Naive thymus-derived CD8-positive, alpha-beta T cell (primary cell): ENCODE measurements at regions not wholly inside any gene's neighbourhood (a gene's known extent, or its start where the extent isn't known, plus 50 kb on each side); places are given as distances from the start of the nearest gene placed in this dataset.

Experiments
- ATAC-seq, 2 donors: fragments of 150-1000 bp; cut with Tn5 transposase in 1 of 2; sonication (Bioruptor Pico), chemical (Tn5 transposase) in 1 of 2; 1 replicate in 1 of 2; 2 replicates in 1 of 2; pipeline ENCODE4 v1.10.0; 2021; ENCODE audit warnings: mild to moderate bottlenecking in 2 of 2, moderate library complexity in 2 of 2
- POLR2A ChIA-PET: fragments of 350-600 bp; sonication (Branson Sonifier 250); formaldehyde crosslinking; loops from one replicate; lab custom pipeline; 2021; ENCODE audit warnings: antibody characterized with exemption; lab: Charles Lee
- DNase-seq, 10 donors: peaks; one replicate each; pipeline versions ENCODE4 v3.0.0 to v3.0.0-alpha.2; 2020 to 2022
- H3K27ac Mint-ChIP-seq, 10 donors: one replicate each; pipeline ENCODE4 v1.8.0; 2020 to 2022; ENCODE audit warnings: mild to moderate bottlenecking in 10 of 10, mixed read lengths in 10 of 10, moderate library complexity in 4 of 10, inconsistent platforms in 1 of 10
- H3K27me3 Mint-ChIP-seq, 5 donors: one replicate each; pipeline ENCODE4 v1.8.0; 2021 to 2022; ENCODE audit warnings: mixed read lengths in 5 of 5
- H3K36me3 Mint-ChIP-seq, 3 donors: one replicate each; pipeline ENCODE4 v1.8.0; 2020 to 2022; ENCODE audit warnings: mixed read lengths in 3 of 3, mild to moderate bottlenecking in 2 of 3, inconsistent platforms in 1 of 3
- H3K4me1 Mint-ChIP-seq, 4 donors: one replicate each; pipeline ENCODE4 v1.8.0; 2021 to 2022; ENCODE audit warnings: mixed read lengths in 4 of 4
- H3K4me3 Mint-ChIP-seq, 10 donors: one replicate each; pipeline ENCODE4 v1.8.0; 2020 to 2022; ENCODE audit warnings: mild to moderate bottlenecking in 10 of 10, mixed read lengths in 10 of 10, moderate library complexity in 6 of 10, inconsistent platforms in 1 of 10
- H3K9me3 Mint-ChIP-seq, 9 donors: one replicate each; pipeline ENCODE4 v1.8.0; 2020 to 2022; ENCODE audit warnings: mixed read lengths in 9 of 9, mild to moderate bottlenecking in 3 of 9, inconsistent platforms in 1 of 9, moderate library complexity in 1 of 9

GRCh38 chr7:80370587-80370986 is 141.3 kb downstream of the GNAT3 start:
- no peak for DNase-seq
- H3K36me3 Mint-ChIP-seq: no peaks in the 10 kb centered on the region
- no peak overlapping the region for H3K4me3 Mint-ChIP-seq
- POLR2A ChIA-PET: no interaction called here
- no peaks in the 10 kb centered on the region for H3K4me1 Mint-ChIP-seq
- H3K9me3 Mint-ChIP-seq: peaks cover 0 to 14% (median 2%) of the 10 kb centered on the region in 9 donors
- no peak overlapping the region for H3K27ac Mint-ChIP-seq
- ATAC-seq: no peak
- H3K27me3 Mint-ChIP-seq: no peaks in the 10 kb centered on the region

- Mint-ChIP-seq H3K9me3 (peaks cover 0 to 19% (median 4%) of the 10 kb centered on the region in 9 donors), H3K36me3 (peaks cover 0 to 4% (median 0%) of the 10 kb centered on the region in 3 donors), H3K4me1 (no peaks in the 10 kb centered on the region), H3K27me3 (no peaks in the 10 kb centered on the region), H3K4me3 (no peak overlapping the region), H3K27ac (no peak overlapping the region)
- POLR2A ChIA-PET: no interaction called here
- ATAC-seq: no peak
- no peak for DNase-seq
Measured at GRCh38 chr7:80369321-80369720, 142.5 kb downstream of the GNAT3 start.

DNA sequence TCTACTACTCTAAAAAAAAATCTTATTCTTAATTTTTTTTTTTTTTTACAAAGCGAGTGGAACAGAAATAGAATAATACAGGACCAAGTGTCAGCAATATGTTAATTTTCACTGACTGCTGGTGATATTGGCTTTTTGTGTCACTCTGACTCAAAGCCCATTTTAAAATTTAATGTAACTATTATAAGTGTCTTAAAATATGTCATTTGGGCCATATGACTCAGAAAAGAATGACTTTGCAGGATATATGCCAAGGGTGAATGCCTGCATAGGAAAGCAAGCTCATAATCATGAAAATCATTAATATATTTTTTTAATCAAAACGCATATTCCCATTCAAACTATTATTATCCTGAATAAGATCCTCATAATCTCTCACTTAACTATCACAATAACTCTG is 149.2 kb downstream of the GNAT3 start:
- no peaks in the 10 kb centered on the region for H3K27me3 Mint-ChIP-seq
- POLR2A ChIA-PET: no interaction called here
- H3K4me1 Mint-ChIP-seq: no peaks in the 10 kb centered on the region
- peaks cover 0 to 19% (median 4%) of the 10 kb centered on the region in 9 donors for H3K9me3 Mint-ChIP-seq
- H3K4me3 Mint-ChIP-seq: no peak overlapping the region
- H3K27ac Mint-ChIP-seq: no peak overlapping the region
- no peak for ATAC-seq
- peaks cover 0 to 4% (median 0%) of the 10 kb centered on the region in 3 donors for H3K36me3 Mint-ChIP-seq
- DNase-seq: no peak

DNA sequence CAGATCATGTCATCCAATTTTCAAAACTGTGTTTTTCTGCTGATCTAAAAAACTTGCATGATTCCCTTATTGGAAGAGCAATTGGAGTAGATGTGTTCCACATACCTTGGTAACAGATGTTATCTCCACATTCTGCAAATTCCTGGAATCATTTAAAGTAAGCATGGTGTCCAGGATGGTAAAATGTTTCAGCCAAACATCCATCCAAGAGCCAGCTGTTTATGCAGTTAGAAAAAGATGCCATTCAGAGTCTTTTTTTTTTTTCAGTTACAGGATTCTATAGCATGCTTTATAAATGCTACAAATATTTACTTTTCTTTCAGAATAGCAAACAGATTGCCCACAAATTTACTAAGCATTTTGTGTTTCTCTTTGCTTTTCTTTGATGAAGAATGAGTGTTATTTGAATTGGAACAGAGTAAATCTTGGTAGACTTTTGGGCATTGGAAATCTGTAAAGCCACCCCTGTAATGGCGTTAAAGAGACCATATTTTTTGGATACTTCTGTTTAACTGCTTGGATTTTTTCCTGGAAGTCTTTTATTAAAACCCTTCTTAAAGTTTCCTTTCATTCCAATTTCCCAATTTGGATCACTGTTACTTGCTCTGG is 149.8 kb downstream of the GNAT3 start:
- ATAC-seq (no peak), DNase-seq (no peak)
- Mint-ChIP-seq H3K4me3 (no peak overlapping the region), H3K27ac (no peak overlapping the region), H3K9me3 (peaks cover 0 to 19% (median 4%) of the 10 kb centered on the region in 9 donors), H3K36me3 (peaks cover 0 to 4% (median 0%) of the 10 kb centered on the region in 3 donors), H3K4me1 (no peaks in the 10 kb centered on the region), H3K27me3 (no peaks in the 10 kb centered on the region)
- POLR2A ChIA-PET: no interaction called here

DNA sequence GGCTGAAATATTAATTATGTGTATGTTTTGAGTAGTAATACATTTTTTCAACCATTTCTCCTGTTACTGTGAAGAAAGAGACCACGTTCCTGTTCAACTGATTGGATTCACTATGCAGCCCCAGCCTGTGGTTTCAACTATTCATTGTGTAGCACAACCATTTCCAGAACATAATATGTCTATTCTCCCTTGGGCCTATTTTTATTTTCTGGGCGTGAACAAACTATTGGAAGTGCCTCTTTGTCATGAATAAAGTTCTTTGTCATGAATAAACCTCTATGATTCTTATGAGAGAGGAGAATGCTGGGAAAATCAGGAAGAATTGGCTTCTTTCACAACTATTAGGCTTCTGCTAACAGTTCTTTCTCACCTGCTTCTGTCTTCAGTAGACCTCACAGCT is 152.4 kb downstream of the GNAT3 start:
- H3K36me3 Mint-ChIP-seq: no peaks in the 10 kb centered on the region
- H3K9me3 Mint-ChIP-seq: peaks cover 0 to 3% (median 0%) of the 10 kb centered on the region in 9 donors
- H3K27ac Mint-ChIP-seq: no peak overlapping the region
- no peaks in the 10 kb centered on the region for H3K27me3 Mint-ChIP-seq
- DNase-seq (no peak), ATAC-seq (no peak)
- H3K4me3 Mint-ChIP-seq: no peak overlapping the region
- no peaks in the 10 kb centered on the region for H3K4me1 Mint-ChIP-seq
- POLR2A ChIA-PET: no interaction called here

DNA sequence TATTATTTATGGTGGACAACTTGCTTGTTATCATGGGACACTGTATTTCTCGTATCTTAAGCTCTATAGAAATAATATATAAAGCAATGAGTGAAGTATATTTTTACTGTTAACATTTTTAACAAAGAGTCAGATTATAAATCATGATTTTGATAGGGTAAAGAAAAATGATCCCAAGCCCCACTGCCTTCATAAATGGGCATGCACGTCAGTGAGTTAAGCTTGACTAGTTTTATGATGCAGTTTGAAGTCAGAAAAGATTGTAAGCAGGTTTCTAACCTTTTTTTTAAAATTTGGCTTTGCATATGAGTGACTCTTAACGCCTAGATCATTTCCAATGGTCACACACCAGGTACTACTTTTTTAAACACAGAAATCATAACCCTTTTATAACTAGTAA is 152.8 kb downstream of the GNAT3 start:
- peaks cover 0 to 2% (median 0%) of the 10 kb centered on the region in 5 donors for H3K27me3 Mint-ChIP-seq
- ATAC-seq (no peak), DNase-seq (no peak)
- H3K4me3 Mint-ChIP-seq: no peak overlapping the region
- no peaks in the 10 kb centered on the region for H3K36me3 Mint-ChIP-seq
- POLR2A ChIA-PET: no interaction called here
- H3K9me3 Mint-ChIP-seq: peaks cover 0 to 3% (median 0%) of the 10 kb centered on the region in 9 donors
- H3K27ac Mint-ChIP-seq: no peak overlapping the region
- H3K4me1 Mint-ChIP-seq: no peaks in the 10 kb centered on the region

DNA sequence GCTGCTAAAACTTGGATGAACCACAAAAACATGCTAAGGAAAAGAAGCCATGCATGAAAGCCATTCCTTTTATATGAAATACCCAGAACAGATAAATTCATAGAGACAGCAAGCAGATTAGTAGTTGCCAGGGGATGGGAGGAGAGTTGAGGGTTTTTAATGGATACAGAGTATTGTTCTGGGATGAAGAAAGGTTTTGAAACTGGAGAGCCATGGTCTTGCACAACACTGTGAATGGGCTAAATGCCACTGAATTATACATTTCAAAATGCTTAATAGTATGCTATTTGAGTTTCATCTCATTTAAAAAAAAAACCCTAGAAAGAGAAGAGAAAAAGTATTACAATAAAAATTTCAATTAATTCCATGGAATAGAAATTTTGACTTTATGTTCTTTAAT is 154.3 kb downstream of the GNAT3 start:
- Mint-ChIP-seq H3K36me3 (no peaks in the 10 kb centered on the region), H3K4me3 (no peak overlapping the region), H3K9me3 (peaks cover 0 to 3% (median 0%) of the 10 kb centered on the region in 9 donors), H3K4me1 (no peaks in the 10 kb centered on the region), H3K27me3 (peaks cover 0 to 5% (median 0%) of the 10 kb centered on the region in 5 donors), H3K27ac (no peak overlapping the region)
- ATAC-seq (no peak), DNase-seq (no peak)
- POLR2A ChIA-PET: no interaction called here

GRCh38 chr7:80350430-80350829 is 161.4 kb downstream of the GNAT3 start:
- Mint-ChIP-seq H3K27ac (no peak overlapping the region), H3K27me3 (peaks cover 0 to 9% (median 0%) of the 10 kb centered on the region in 5 donors), H3K4me3 (no peak overlapping the region), H3K4me1 (no peaks in the 10 kb centered on the region), H3K9me3 (no peaks in the 10 kb centered on the region), H3K36me3 (no peaks in the 10 kb centered on the region)
- POLR2A ChIA-PET: no interaction called here
- no peak for ATAC-seq
- no peak for DNase-seq

DNA sequence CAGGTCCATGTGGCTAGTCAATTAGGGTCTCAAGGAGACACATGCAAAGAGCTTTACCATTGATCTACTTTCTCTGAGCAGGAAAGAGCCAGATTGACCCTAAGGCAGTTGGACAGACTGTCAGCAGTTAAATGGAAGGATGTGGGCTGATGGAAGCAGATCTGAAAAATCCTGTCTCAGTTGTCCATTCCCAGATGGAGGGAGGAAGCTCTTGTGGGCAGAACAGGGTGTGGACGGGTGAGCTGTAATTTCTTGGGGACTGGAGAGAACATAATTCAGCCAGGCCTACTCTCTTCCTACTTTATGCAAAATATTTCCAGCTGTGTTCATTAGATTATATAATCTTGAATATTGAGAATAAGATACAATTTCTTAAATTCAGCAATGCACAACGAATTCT is 163.6 kb downstream of the GNAT3 start:
- Mint-ChIP-seq H3K9me3 (no peaks in the 10 kb centered on the region), H3K4me3 (no peak overlapping the region), H3K4me1 (no peaks in the 10 kb centered on the region), H3K27ac (no peak overlapping the region), H3K27me3 (peaks cover 0 to 4% (median 0%) of the 10 kb centered on the region in 5 donors), H3K36me3 (no peaks in the 10 kb centered on the region)
- DNase-seq (no peak), ATAC-seq (no peak)
- POLR2A ChIA-PET: no interaction called here

DNA sequence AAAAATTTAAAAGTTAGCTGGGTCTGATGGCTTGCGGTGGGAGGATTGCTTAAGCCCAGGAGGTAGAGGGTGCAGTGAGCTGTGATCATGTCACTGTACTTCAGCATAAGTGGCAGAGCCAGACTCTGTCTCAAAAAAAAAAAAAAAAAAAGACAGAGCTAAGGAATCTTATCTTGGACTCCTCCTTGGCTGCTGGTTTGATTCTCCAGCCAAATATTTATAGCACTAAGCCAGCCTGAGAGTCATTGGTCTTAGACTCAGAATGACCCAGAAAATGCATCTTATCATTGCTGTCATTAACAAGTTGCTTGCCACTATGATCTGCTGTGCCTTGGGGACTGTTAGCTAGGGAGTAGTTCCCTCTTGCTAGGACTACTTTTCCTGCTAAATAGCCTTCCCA is 164.7 kb downstream of the GNAT3 start:
- POLR2A ChIA-PET: interaction anchor here (0.6 kb wide), 1 partner anchor 11 kb away, joined by 3 read pairs; no protein-coding TSS in a partner anchor
- Mint-ChIP-seq H3K4me1 (no peaks in the 10 kb centered on the region), H3K36me3 (no peaks in the 10 kb centered on the region), H3K27ac (peak overlapping the region in 1 of 10 donors; percentile 33), H3K4me3 (no peak overlapping the region), H3K27me3 (peaks cover 0 to 7% (median 0%) of the 10 kb centered on the region in 5 donors), H3K9me3 (no peaks in the 10 kb centered on the region)
- ATAC-seq (no peak), DNase-seq (no peak)

DNA sequence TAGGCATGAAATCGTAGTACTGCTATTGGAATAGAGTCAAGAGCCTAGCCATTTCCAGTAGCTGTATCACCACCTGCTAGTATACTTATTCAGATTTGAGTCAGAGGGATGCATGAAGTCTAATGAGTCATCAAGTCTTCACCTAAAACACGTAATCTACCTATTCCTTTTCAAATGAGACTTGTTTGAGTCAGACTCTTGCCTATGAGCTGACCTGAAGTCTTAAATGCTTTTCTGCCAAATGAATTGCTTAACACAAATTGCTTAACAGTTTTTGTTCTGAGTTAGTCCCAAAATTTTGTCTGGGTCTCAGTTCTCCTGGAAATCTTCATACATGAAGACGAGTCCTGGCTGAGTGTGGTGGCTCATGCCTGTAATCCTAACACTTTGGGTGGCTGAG is 165.2 kb downstream of the GNAT3 start:
- Mint-ChIP-seq H3K4me1 (no peaks in the 10 kb centered on the region), H3K27ac (peak overlapping the region in 1 of 10 donors; percentile 33), H3K9me3 (no peaks in the 10 kb centered on the region), H3K36me3 (no peaks in the 10 kb centered on the region), H3K4me3 (no peak overlapping the region), H3K27me3 (peaks cover 0 to 7% (median 0%) of the 10 kb centered on the region in 5 donors)
- no peak for ATAC-seq
- POLR2A ChIA-PET: no interaction called here
- DNase-seq: no peak

- no peak overlapping the region for H3K27ac Mint-ChIP-seq
- H3K27me3 Mint-ChIP-seq: peaks cover 0 to 7% (median 0%) of the 10 kb centered on the region in 5 donors
- H3K4me1 Mint-ChIP-seq: no peaks in the 10 kb centered on the region
- DNase-seq (no peak), ATAC-seq (no peak)
- POLR2A ChIA-PET: interaction anchor here (0.6 kb wide), 1 partner anchor 961 kb away, joined by 3 read pairs; no protein-coding TSS in a partner anchor
- H3K36me3 Mint-ChIP-seq: no peaks in the 10 kb centered on the region
- no peak overlapping the region for H3K4me3 Mint-ChIP-seq
- peaks cover 0 to 3% (median 0%) of the 10 kb centered on the region in 9 donors for H3K9me3 Mint-ChIP-seq
Measured at GRCh38 chr7:80335511-80336231, 176.2 kb downstream of the GNAT3 start.

- Mint-ChIP-seq H3K4me1 (no peaks in the 10 kb centered on the region), H3K9me3 (peaks cover 0 to 3% (median 0%) of the 10 kb centered on the region in 9 donors), H3K4me3 (no peak overlapping the region), H3K36me3 (no peaks in the 10 kb centered on the region), H3K27ac (no peak overlapping the region), H3K27me3 (peaks cover 0 to 7% (median 0%) of the 10 kb centered on the region in 5 donors)
- POLR2A ChIA-PET: interaction anchor here (0.6 kb wide), 1 partner anchor 960 kb away, joined by 3 read pairs; no protein-coding TSS in a partner anchor
- DNase-seq (no peak), ATAC-seq (no peak)
Measured at GRCh38 chr7:80334908-80335307, 177.0 kb downstream of the GNAT3 start.
